Sciatic nerve (tissue), 2 donors: ENCODE measurements at regions not wholly inside any gene's neighbourhood (a gene's known extent, or its start where the extent isn't known, plus 50 kb on each side); places are given as distances from the start of the nearest gene placed in this dataset.
"Not testable (repeated sequence)": the region's sequence is repeated elsewhere in the genome, so short reads cannot be mapped to it uniquely, and the experiment has no call there.

Experiments
- ATAC-seq: fragments of 200-7000 bp; cut with Tn5 transposase; one replicate; pipeline ENCODE4 v1.9.1; 2020; ENCODE audit warnings: mild to moderate bottlenecking, moderate library complexity
- DNase-seq: peaks from one replicate; pipeline ENCODE4 v3.0.0-alpha.2; 2020; ENCODE audit warnings: low spot score
- intact Hi-C: fragments of 100-400 bp; cut with DNase I; formaldehyde crosslinking; loops from one replicate; pipeline ENCODE4 v1.14.2; 2022
- donor health status: DM: no; HTN: no; CAD: no.
- donor health status: DM: no; HTN: no; CAD: no.

DNA sequence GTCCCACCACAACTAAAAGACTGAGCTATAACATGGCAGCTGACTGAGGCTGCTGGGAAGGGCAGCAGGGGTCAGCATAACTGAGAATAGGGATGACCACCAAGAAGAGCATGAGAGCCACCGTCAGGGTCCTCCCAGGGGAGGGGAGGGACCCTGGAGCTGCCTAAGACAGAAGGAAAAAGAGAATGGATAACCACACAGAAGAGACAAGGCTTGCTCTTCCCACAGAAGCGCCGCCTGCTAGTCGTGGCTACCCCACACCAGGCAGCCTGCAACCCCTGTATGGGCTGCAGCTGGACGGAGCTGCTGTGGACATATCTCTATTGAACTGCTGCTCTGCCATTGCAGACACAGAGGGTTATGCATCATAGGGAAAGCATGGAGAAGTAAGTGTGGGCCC lies 132.0 kb upstream of the CHD6 start:
- intact Hi-C loops: no loop called here
- DNase-seq (no peak), ATAC-seq (no peak)

DNA sequence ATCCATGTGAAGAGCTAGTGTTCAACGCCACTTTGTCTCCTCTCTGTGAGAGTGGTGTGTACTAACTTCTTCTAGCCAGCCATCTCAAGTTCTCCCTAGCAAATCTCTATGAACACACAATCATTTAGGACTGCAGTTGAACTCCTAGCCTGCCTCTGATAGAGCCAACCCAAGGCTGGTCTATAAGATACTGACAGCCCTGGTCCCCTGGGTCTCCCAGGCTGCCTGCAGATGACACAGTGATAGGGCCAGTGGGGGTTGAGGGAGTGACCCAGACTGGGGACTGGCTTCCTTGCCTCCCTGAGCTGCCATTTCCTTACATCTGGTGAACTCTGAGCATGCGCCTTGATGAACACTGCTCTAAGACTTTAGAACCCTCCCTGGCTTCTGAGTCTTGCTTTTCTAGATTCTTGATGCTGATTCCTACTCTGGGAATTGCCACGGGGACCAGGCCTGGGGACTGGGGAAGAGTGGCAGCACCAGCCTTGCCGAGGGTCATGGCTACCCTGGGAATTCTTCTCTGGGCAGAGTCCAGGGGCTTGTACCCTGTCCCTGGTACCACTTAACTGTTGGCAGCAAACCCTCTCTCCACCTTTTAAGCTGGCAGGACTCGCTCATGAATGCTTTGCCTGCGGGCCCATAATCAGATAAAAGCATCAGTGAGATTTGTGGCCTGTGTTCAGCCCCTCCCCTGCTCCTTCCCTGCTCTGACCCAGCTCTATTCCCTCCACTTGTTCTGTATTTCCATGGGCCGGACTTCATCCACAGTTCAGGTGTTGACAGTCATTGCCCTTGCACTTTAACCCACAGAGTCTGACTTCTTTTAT lies 130.8 kb upstream of the CHD6 start:
- intact Hi-C loops: no loop called here
- ATAC-seq (no peak), DNase-seq (no peak)

DNA sequence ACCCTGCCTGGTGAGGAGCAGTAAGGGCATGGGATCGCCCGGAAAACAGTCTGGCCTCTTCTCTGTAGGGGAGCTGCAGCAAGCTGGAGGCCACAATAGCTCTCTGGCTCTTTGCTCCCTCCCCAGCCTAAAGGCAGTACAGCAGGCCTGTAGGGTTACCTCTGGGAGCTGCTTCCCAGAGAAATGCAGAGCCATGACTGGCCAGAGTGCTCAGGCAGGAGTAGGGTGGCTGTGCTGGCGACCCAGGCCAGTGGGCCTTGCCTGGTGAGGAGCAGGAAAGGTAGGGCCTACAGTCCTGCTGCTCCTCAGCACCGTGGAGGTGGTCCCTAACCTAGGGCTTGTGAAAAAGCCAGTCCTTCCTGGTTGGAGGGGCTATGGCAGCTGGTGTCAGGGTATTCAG lies 129.9 kb upstream of the CHD6 start:
- ATAC-seq: no peak
- no peak for DNase-seq
- intact Hi-C loops: no loop called here

DNA sequence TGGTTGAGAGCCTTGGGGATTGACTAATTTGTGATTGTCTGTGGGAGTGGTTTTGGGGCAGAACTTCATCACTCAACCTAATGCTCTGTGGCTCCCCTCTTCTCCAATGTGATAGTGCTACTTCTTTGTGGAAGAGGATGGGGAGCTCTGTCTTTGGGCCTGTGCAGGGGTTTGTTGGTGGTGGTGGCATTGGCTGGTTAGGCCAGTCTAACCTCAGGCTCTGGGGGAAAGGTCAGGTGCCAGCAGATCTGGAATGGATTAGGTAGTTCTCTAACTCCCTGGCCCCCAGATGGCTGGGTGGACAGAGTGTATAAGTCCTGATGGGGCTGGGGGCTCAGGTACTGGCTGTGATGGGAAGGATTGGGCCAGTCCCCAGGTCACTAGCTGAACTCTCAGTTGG lies 129.0 kb upstream of the CHD6 start:
- ATAC-seq (no peak), DNase-seq (no peak)
- intact Hi-C loops: no loop called here

GRCh38 chr20:41746635-41747034 lies 128.5 kb upstream of the CHD6 start:
- intact Hi-C loops: no loop called here
- no peak for DNase-seq
- no peak for ATAC-seq

GRCh38 chr20:41738604-41739206 lies 120.5 kb upstream of the CHD6 start:
- intact Hi-C loops: loop anchor here (10.0 kb wide), 1 partner anchor 1446 kb away; the partner anchor contains the start of gene PTPRT
- DNase-seq (peak; percentile 66), ATAC-seq (peak; percentile 70)

DNA sequence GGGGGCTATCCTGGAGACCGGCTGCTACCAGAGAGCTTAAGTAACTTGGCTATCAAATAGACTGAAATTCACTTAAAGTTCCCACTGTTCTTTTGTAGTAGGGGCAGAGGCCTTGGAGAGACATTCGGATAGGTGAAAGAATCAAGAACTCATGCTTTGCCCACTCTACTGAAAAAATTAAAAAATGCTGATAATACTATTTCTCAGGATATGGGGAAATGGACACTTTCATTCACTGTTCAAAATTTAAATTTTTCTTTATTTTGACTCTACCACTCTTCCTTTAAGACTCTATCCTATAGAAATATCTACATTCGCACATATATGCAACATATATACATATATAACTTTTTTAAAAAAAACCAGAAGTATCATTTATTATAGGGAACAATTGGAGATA lies 117.8 kb upstream of the CHD6 start:
- DNase-seq (no peak), ATAC-seq (no peak)
- intact Hi-C loops: loop anchor here (10.0 kb wide), 1 partner anchor 1449 kb away; the partner anchor contains the start of gene PTPRT

DNA sequence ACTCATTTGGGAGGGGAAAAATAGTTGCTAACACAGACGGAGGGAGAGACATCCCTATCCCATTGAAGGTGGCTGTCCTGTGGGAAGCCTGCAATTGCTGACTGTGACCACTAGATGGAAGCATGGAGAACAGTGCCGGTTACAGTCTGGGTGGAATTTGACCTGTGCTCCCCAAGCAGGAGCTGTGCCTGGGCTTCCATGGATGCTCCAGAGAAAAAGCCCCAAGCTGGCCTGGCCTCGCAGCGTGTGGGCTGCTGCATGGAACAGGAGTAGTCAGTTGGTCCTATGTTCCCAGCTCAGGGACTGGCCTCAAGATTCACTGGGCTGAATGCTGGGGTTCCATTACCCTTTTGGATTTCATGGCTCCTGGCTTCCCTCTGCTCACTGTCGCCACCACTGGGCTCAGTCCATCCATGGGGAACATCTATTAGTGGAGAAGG lies 116.3 kb upstream of the CHD6 start:
- DNase-seq: no peak
- intact Hi-C loops: loop anchor here (10.0 kb wide), 1 partner anchor 1450 kb away; the partner anchor contains the start of gene PTPRT
- peak; percentile 39 for ATAC-seq

- intact Hi-C loops: loop anchor here (10.0 kb wide), 1 partner anchor 1452 kb away; the partner anchor contains the start of gene PTPRT
- ATAC-seq (no peak), DNase-seq (no peak)
These were observed 115.0 kb upstream of the CHD6 start for GRCh38 chr20:41733151-41733550.

GRCh38 chr20:41731198-41731597 lies 113.0 kb upstream of the CHD6 start:
- not testable (repeated sequence) for ATAC-seq, DNase-seq
- intact Hi-C loops: loop anchor here (10.0 kb wide), 1 partner anchor 1454 kb away; the partner anchor contains the start of gene PTPRT

- ATAC-seq, DNase-seq, intact Hi-C loops: not testable (repeated sequence)
These were observed 109.5 kb upstream of the CHD6 start for GRCh38 chr20:41727681-41728080.

DNA sequence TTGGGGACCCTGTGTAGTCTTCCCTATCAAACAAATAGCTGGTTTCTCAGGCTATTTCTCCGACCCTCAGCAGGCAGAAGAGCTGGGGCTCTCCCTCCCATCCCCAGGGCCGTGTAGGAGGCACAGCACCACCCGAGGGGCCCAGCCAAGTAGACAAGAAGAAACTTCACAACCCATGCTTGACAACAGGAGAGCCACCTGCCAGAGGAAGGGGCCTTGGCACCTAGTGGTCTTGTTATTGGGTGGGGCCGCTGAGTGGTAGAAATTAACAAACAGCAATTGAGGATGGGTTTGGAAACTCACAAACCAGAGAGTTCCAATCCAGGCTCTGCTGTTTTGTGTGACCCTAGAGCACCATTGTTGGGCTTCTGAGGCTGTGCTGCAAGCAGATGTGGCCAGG lies 108.5 kb upstream of the CHD6 start:
- intact Hi-C loops: no loop called here
- ATAC-seq (no peak), DNase-seq (no peak)

GRCh38 chr20:41719151-41719550 lies 101.0 kb upstream of the CHD6 start:
- DNase-seq (no peak), ATAC-seq (no peak)
- intact Hi-C loops: no loop called here

GRCh38 chr20:41717483-41717882 lies 99.3 kb upstream of the CHD6 start:
- DNase-seq (no peak), ATAC-seq (no peak)
- intact Hi-C loops: no loop called here

DNA sequence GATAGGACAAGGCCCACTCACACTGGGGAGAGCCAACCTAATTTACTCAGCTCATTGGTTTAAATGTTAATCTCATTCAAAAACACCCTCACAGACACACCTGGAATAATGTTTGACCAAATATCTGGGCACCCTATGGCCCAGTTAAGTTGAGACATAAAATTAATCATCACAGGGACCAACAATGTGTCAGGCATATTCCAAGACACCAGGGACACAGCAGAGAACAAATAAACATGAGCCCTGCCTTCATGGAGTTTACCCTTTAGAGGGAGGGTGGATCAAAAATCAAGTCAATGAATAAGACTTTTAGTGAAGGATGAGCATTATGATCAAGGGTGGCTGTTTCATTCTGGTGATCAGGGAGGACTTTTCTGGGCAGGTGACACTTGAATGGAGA lies 98.7 kb upstream of the CHD6 start:
- intact Hi-C loops: no loop called here
- ATAC-seq (no peak), DNase-seq (no peak)

DNA sequence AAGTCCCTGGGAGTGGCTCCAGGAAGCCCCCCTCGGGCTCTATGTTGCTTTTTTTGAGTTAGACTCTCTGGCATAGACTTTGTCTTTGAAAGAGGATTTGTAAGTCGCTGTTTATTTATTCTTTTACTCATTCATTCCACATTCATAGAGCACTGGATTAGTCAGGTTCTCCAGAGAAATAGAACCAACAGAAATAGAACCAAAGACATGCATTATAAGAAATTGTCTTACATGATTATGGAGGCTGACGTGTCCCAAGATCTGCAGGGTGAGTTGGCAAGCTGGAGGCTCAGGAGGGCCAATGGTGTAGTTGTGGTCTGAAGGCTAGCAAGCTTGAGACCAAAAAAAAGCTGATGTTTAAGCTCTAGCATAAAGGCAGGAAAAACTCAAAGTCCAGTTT lies 98.3 kb upstream of the CHD6 start:
- ATAC-seq (no peak), DNase-seq (no peak)
- intact Hi-C loops: no loop called here

- intact Hi-C loops: no loop called here
- no peak for DNase-seq
- no peak for ATAC-seq
These were observed 97.3 kb upstream of the CHD6 start for GRCh38 chr20:41715526-41715925.

GRCh38 chr20:41714030-41714429 lies 95.9 kb upstream of the CHD6 start:
- DNase-seq (no peak), ATAC-seq (no peak)
- intact Hi-C loops: no loop called here

- ATAC-seq (no peak), DNase-seq (no peak)
- intact Hi-C loops: no loop called here
These were observed 86.7 kb upstream of the CHD6 start for GRCh38 chr20:41704896-41705295.

GRCh38 chr20:41702647-41703046 lies 84.5 kb upstream of the CHD6 start:
- no peak for ATAC-seq
- intact Hi-C loops: loop anchor here (1.0 kb wide), 1 partner anchor 30 kb away; no protein-coding TSS in a partner anchor
- no peak for DNase-seq
